ENCODE measurements at regions not wholly inside any gene's neighbourhood (a gene's known extent, or its start where the extent isn't known, plus 50 kb on each side); places are given as distances from the start of the nearest gene placed in this dataset.
A peak's percentile ranks its signal among the peaks of the same experiment; 100 is the strongest.

GRCh38 chr1:219443763-219444162, 169.1 kb downstream of the ZC3H11B start:
- Histone ChIP-seq H3K4me3 (ENCODE audit: low read length in 3 of 3) (no peak overlapping the region), H3K9ac (ENCODE audit: low read depth in 1 of 3, low read length in 3 of 3) (no peak overlapping the region), H3K36me3 (ENCODE audit: control insufficient read depth in 3 of 3, insufficient read depth in 3 of 3, low read length in 3 of 3) (no peaks in the 10 kb centered on the region), H3K4me1 (ENCODE audit: control insufficient read depth in 3 of 3, insufficient read depth in 3 of 3, low read length in 3 of 3) (no peaks in the 10 kb centered on the region), H3K27me3 (ENCODE audit: control insufficient read depth in 3 of 3, insufficient read depth in 3 of 3, low read length in 3 of 3) (no peaks in the 10 kb centered on the region), H3K9me3 (ENCODE audit: control insufficient read depth in 3 of 3, low read length in 3 of 3) (no peaks in the 10 kb centered on the region), H3K27ac (ENCODE audit: low read depth, low read length) (no peak overlapping the region)

DNA sequence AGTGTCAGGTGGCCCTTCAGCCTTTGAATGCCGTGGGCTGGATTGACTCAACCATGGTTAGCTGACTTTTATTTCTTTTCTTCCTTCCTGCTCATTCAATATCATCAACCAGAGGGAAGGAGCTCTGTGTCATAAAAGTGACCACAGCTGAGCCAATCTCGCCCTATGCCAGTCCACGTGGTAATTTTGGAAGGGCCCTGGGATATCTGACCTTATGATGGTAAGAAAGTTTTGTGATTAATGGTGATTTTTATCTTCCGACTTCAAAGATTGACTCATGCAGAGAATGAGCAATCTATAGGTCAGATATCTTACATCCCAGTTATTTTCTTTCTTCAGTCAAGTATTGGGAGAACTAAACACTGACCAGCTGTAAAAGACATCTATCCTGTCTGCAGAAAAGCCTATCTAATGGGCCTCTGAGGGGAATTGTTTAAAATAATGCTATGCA, 170.3 kb downstream of the ZC3H11B start:
- Histone ChIP-seq H3K36me3 (ENCODE audit: control insufficient read depth in 3 of 3, insufficient read depth in 3 of 3, low read length in 3 of 3) (no peaks in the 10 kb centered on the region), H3K27me3 (ENCODE audit: control insufficient read depth in 3 of 3, insufficient read depth in 3 of 3, low read length in 3 of 3) (no peaks in the 10 kb centered on the region), H3K4me1 (ENCODE audit: control insufficient read depth in 3 of 3, insufficient read depth in 3 of 3, low read length in 3 of 3) (no peaks in the 10 kb centered on the region), H3K9me3 (ENCODE audit: control insufficient read depth in 3 of 3, low read length in 3 of 3) (no peaks in the 10 kb centered on the region), H3K27ac (ENCODE audit: low read depth, low read length) (no peak overlapping the region), H3K4me3 (ENCODE audit: low read length in 3 of 3) (no peak overlapping the region), H3K9ac (ENCODE audit: low read depth in 1 of 3, low read length in 3 of 3) (no peak overlapping the region)

- no peak overlapping the region for H3K9ac ChIP-seq (ENCODE audit: low read depth in 1 of 3, low read length in 3 of 3)
- H3K9me3 ChIP-seq (ENCODE audit: control insufficient read depth in 3 of 3, low read length in 3 of 3), result no peaks in the 10 kb centered on the region
- H3K4me3 ChIP-seq (ENCODE audit: low read length in 3 of 3), result no peak overlapping the region
- no peak overlapping the region for H3K27ac ChIP-seq (ENCODE audit: low read depth, low read length)
- H3K27me3 ChIP-seq (ENCODE audit: control insufficient read depth in 3 of 3, insufficient read depth in 3 of 3, low read length in 3 of 3), result no peaks in the 10 kb centered on the region
- no peaks in the 10 kb centered on the region for H3K4me1 ChIP-seq (ENCODE audit: control insufficient read depth in 3 of 3, insufficient read depth in 3 of 3, low read length in 3 of 3)
- H3K36me3 ChIP-seq (ENCODE audit: control insufficient read depth in 3 of 3, insufficient read depth in 3 of 3, low read length in 3 of 3), result no peaks in the 10 kb centered on the region
These were observed 171.0 kb downstream of the ZC3H11B start for GRCh38 chr1:219441884-219442283.

GRCh38 chr1:219439376-219439775, 173.5 kb downstream of the ZC3H11B start:
- no peak overlapping the region for H3K4me3 ChIP-seq (ENCODE audit: low read length in 3 of 3)

DNA sequence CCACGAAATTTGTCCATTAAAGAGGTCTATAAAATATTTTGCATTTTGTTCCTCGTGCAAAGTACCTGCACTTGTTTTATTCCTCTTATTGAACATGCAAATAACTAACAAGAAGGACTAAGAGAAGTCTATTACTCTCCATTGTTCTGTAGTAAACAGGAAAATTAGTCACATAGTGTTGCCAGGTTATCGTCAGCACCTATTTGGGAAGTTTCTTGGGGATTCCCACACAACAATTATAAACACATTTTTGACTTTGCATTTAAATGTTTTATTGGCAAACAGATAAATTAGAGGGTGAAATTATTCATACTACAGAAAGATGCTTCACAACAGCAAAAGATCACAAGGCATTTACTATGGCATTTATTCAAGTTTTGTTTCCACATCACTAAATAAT, 174.5 kb downstream of the ZC3H11B start:
- H3K4me3 ChIP-seq (ENCODE audit: low read length in 3 of 3), result no peak overlapping the region
- H3K9me3 ChIP-seq (ENCODE audit: control insufficient read depth in 3 of 3, low read length in 3 of 3), result no peaks in the 10 kb centered on the region
- H3K4me1 ChIP-seq (ENCODE audit: control insufficient read depth in 3 of 3, insufficient read depth in 3 of 3, low read length in 3 of 3), result peaks cover 3 to 8% (median 4%) of the 10 kb centered on the region in 3 donors
- H3K9ac ChIP-seq (ENCODE audit: low read depth in 1 of 3, low read length in 3 of 3), result no peak overlapping the region
- H3K36me3 ChIP-seq (ENCODE audit: control insufficient read depth in 3 of 3, insufficient read depth in 3 of 3, low read length in 3 of 3), result no peaks in the 10 kb centered on the region
- no peaks in the 10 kb centered on the region for H3K27me3 ChIP-seq (ENCODE audit: control insufficient read depth in 3 of 3, insufficient read depth in 3 of 3, low read length in 3 of 3)
- H3K27ac ChIP-seq (ENCODE audit: low read depth, low read length), result no peak overlapping the region

More at GRCh38 chr1:219439376-219439775, 173.5 kb downstream of the ZC3H11B start:
- Histone ChIP-seq H3K9ac (ENCODE audit: low read depth in 1 of 3, low read length in 3 of 3) (no peak overlapping the region), H3K27me3 (ENCODE audit: control insufficient read depth in 3 of 3, insufficient read depth in 3 of 3, low read length in 3 of 3) (no peaks in the 10 kb centered on the region), H3K9me3 (ENCODE audit: control insufficient read depth in 3 of 3, low read length in 3 of 3) (no peaks in the 10 kb centered on the region), H3K27ac (ENCODE audit: low read depth, low read length) (no peak overlapping the region), H3K4me1 (ENCODE audit: control insufficient read depth in 3 of 3, insufficient read depth in 3 of 3, low read length in 3 of 3) (peaks cover 1 to 5% (median 2%) of the 10 kb centered on the region in 3 donors), H3K36me3 (ENCODE audit: control insufficient read depth in 3 of 3, insufficient read depth in 3 of 3, low read length in 3 of 3) (no peaks in the 10 kb centered on the region)

DNA sequence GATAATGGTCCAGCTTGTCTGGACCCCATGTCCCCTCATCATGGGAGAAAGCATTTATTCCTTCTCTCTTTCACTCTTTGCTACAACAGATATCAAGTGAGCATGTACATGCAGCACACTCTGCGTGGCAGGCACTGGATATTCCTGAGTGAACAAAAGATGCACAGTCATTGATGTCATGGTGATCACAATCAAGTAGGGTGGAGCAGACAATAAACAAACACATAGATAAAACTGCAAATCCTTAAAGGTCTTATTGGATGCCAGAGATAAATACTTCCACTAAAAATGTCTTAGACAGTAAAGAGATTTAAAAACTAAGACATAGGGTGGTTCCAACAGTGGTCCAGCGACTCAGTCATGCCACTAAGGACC, 178.0 kb downstream of the ZC3H11B start:
- H3K4me1 ChIP-seq (ENCODE audit: control insufficient read depth in 3 of 3, insufficient read depth in 3 of 3, low read length in 3 of 3), result peaks cover 3 to 8% (median 4%) of the 10 kb centered on the region in 3 donors
- peak overlapping the region; percentile 26 for H3K27ac ChIP-seq (ENCODE audit: low read depth, low read length)
- H3K9me3 ChIP-seq (ENCODE audit: control insufficient read depth in 3 of 3, low read length in 3 of 3), result no peaks in the 10 kb centered on the region
- no peaks in the 10 kb centered on the region for H3K27me3 ChIP-seq (ENCODE audit: control insufficient read depth in 3 of 3, insufficient read depth in 3 of 3, low read length in 3 of 3)
- H3K36me3 ChIP-seq (ENCODE audit: control insufficient read depth in 3 of 3, insufficient read depth in 3 of 3, low read length in 3 of 3), result no peaks in the 10 kb centered on the region
- H3K4me3 ChIP-seq (ENCODE audit: low read length in 3 of 3), result peak overlapping the region in 2 of 3 donors; percentile 26 to 28
- H3K9ac ChIP-seq (ENCODE audit: low read depth in 1 of 3, low read length in 3 of 3), result peak overlapping the region in 2 of 3 donors; percentile 44 to 52

GRCh38 chr1:219434285-219434922, 178.5 kb downstream of the ZC3H11B start:
- H3K36me3 ChIP-seq (ENCODE audit: control insufficient read depth in 3 of 3, insufficient read depth in 3 of 3, low read length in 3 of 3), result no peaks in the 10 kb centered on the region
- no peaks in the 10 kb centered on the region for H3K27me3 ChIP-seq (ENCODE audit: control insufficient read depth in 3 of 3, insufficient read depth in 3 of 3, low read length in 3 of 3)
- H3K9me3 ChIP-seq (ENCODE audit: control insufficient read depth in 3 of 3, low read length in 3 of 3), result no peaks in the 10 kb centered on the region
- peak overlapping the region in 2 of 3 donors; percentile 26 to 28 for H3K4me3 ChIP-seq (ENCODE audit: low read length in 3 of 3)
- peak overlapping the region in 2 of 3 donors; percentile 44 to 52 for H3K9ac ChIP-seq (ENCODE audit: low read depth in 1 of 3, low read length in 3 of 3)
- H3K27ac ChIP-seq (ENCODE audit: low read depth, low read length), result peak overlapping the region; percentile 26
- peaks cover 3 to 8% (median 4%) of the 10 kb centered on the region in 3 donors for H3K4me1 ChIP-seq (ENCODE audit: control insufficient read depth in 3 of 3, insufficient read depth in 3 of 3, low read length in 3 of 3)

DNA sequence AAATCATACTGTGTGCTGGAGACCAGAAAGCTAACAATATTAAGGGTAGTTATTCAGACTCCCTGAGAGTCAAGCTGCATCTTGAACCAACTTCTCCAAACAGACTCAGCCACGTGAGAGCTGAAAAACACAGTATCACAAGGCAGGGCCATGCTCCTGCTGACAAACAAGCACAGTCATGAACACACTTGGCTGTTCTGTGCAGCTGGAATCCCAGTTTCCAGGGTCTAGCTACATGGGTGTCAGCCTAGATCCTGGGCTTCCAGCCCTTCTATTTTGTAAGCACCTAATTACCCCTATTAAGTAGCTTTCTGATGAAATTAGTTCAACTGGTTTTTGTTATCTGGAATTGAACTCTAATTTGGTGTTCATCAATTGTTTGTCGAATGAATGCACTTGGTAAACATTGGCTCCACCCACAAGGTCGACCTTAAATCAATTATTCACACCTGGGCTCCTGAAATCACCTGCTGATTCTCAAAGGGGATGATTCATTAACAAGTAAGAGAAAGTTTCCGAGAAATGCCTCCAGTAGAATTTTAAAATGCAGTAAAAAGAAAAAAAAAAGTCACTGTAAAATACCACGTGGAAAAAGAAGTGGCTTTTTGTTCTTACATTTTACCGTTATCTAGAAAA, 179.3 kb downstream of the ZC3H11B start:
- no peak overlapping the region for H3K4me3 ChIP-seq (ENCODE audit: low read length in 3 of 3)
- H3K4me1 ChIP-seq (ENCODE audit: control insufficient read depth in 3 of 3, insufficient read depth in 3 of 3, low read length in 3 of 3), result peaks cover 3 to 8% (median 4%) of the 10 kb centered on the region in 3 donors
- H3K27me3 ChIP-seq (ENCODE audit: control insufficient read depth in 3 of 3, insufficient read depth in 3 of 3, low read length in 3 of 3), result no peaks in the 10 kb centered on the region
- H3K9ac ChIP-seq (ENCODE audit: low read depth in 1 of 3, low read length in 3 of 3), result no peak overlapping the region
- H3K36me3 ChIP-seq (ENCODE audit: control insufficient read depth in 3 of 3, insufficient read depth in 3 of 3, low read length in 3 of 3), result no peaks in the 10 kb centered on the region
- peak overlapping the region; percentile 7 for H3K27ac ChIP-seq (ENCODE audit: low read depth, low read length)
- no peaks in the 10 kb centered on the region for H3K9me3 ChIP-seq (ENCODE audit: control insufficient read depth in 3 of 3, low read length in 3 of 3)

GRCh38 chr1:219433001-219433400, 179.9 kb downstream of the ZC3H11B start:
- H3K9ac ChIP-seq (ENCODE audit: low read depth in 1 of 3, low read length in 3 of 3), result no peak overlapping the region
- H3K27me3 ChIP-seq (ENCODE audit: control insufficient read depth in 3 of 3, insufficient read depth in 3 of 3, low read length in 3 of 3), result no peaks in the 10 kb centered on the region
- H3K36me3 ChIP-seq (ENCODE audit: control insufficient read depth in 3 of 3, insufficient read depth in 3 of 3, low read length in 3 of 3), result no peaks in the 10 kb centered on the region
- peaks cover 3 to 8% (median 4%) of the 10 kb centered on the region in 3 donors for H3K4me1 ChIP-seq (ENCODE audit: control insufficient read depth in 3 of 3, insufficient read depth in 3 of 3, low read length in 3 of 3)
- no peak overlapping the region for H3K4me3 ChIP-seq (ENCODE audit: low read length in 3 of 3)
- H3K9me3 ChIP-seq (ENCODE audit: control insufficient read depth in 3 of 3, low read length in 3 of 3), result no peaks in the 10 kb centered on the region
- no peak overlapping the region for H3K27ac ChIP-seq (ENCODE audit: low read depth, low read length)

DNA sequence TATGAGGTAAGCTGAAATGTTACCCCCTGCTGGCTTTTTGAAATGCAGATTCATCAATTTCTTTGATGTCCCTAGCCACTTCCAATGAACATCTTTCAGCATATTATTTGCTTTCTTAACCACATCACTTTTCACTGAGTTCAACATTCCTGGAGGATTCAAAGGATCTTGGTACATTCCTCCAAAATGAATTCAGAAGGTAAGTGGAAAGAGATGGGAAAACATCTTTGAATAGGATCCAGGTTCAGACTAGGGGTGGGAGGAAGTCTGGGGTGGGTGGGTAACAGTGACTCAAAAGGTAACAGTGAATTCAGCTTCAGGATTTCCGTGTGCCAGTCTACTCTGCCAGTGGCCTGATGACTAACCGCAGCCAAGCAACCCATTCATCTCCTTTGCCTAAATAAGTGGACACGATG, 180.7 kb downstream of the ZC3H11B start:
- no peaks in the 10 kb centered on the region for H3K36me3 ChIP-seq (ENCODE audit: control insufficient read depth in 3 of 3, insufficient read depth in 3 of 3, low read length in 3 of 3)
- H3K9ac ChIP-seq (ENCODE audit: low read depth in 1 of 3, low read length in 3 of 3), result no peak overlapping the region
- H3K9me3 ChIP-seq (ENCODE audit: control insufficient read depth in 3 of 3, low read length in 3 of 3), result no peaks in the 10 kb centered on the region
- no peak overlapping the region for H3K4me3 ChIP-seq (ENCODE audit: low read length in 3 of 3)
- no peak overlapping the region for H3K27ac ChIP-seq (ENCODE audit: low read depth, low read length)
- peaks cover 3 to 8% (median 4%) of the 10 kb centered on the region in 3 donors for H3K4me1 ChIP-seq (ENCODE audit: control insufficient read depth in 3 of 3, insufficient read depth in 3 of 3, low read length in 3 of 3)
- H3K27me3 ChIP-seq (ENCODE audit: control insufficient read depth in 3 of 3, insufficient read depth in 3 of 3, low read length in 3 of 3), result no peaks in the 10 kb centered on the region
